Upper lobe of right lung (tissue), 1 donor: ENCODE measurements at regions not wholly inside any gene's neighbourhood (a gene's known extent, or its start where the extent isn't known, plus 50 kb on each side); places are given as distances from the start of the nearest gene placed in this dataset.

Source experiments
- ATAC-seq: fragments of 200-7000 bp; cut with Tn5 transposase; one replicate; pipeline ENCODE4 v1.9.1; 2020; ENCODE audit warnings: mild to moderate bottlenecking, moderate library complexity
- DNase-seq: peaks from one replicate; pipeline ENCODE4 v3.0.0-alpha.2; 2020
- H3K27ac ChIP-seq: fragments of 200-600 bp; one replicate; pipeline ENCODE4 v1.8.0; 2022
- H3K27me3 ChIP-seq: fragments of 200-600 bp; one replicate; pipeline ENCODE4 v1.8.0; 2022; ENCODE audit warnings: mild to moderate bottlenecking
- H3K36me3 ChIP-seq: fragments of 200-600 bp; one replicate; pipeline ENCODE4 v1.8.0; 2022
- H3K4me1 ChIP-seq: fragments of 200-600 bp; one replicate; pipeline ENCODE4 v1.8.0; 2022
- H3K4me3 ChIP-seq: fragments of 200-600 bp; one replicate; pipeline ENCODE4 v1.8.0; 2022; ENCODE audit warnings: mild to moderate bottlenecking
- H3K9me3 ChIP-seq: fragments of 200-600 bp; one replicate; pipeline ENCODE4 v1.8.0; 2022
- CTCF ChIP-seq: fragments of 200-600 bp; IDR thresholded peaks from one replicate; pipeline ENCODE4 v1.8.0; 2022; ENCODE audit warnings: antibody characterized with exemption
- intact Hi-C: fragments of 100-400 bp; cut with DNase I; formaldehyde crosslinking; loops from one replicate; pipeline ENCODE4 v1.11.0; 2022
- donor health status: DM: no; HTN: yes; CAD: no; lungs with severe emphysema.

- H3K36me3 ChIP-seq = no peaks in the 10 kb centered on the region
- intact Hi-C loops = no loop called here
- no peak overlapping the region for H3K27ac ChIP-seq
- no peaks in the 10 kb centered on the region for H3K27me3 ChIP-seq
- ATAC-seq (no peak), DNase-seq (no peak)
- TF ChIP-seq CTCF = no peak
- H3K4me3 ChIP-seq = no peak overlapping the region
- no peaks in the 10 kb centered on the region for H3K9me3 ChIP-seq
- H3K4me1 ChIP-seq = no peaks in the 10 kb centered on the region
Measured at GRCh38 chr20:21804802-21805201, 99.3 kb downstream of the PAX1 start.

- Histone ChIP-seq H3K4me3 (no peak overlapping the region), H3K9me3 (no peaks in the 10 kb centered on the region), H3K27ac (no peak overlapping the region), H3K36me3 (no peaks in the 10 kb centered on the region), H3K27me3 (no peaks in the 10 kb centered on the region), H3K4me1 (no peaks in the 10 kb centered on the region)
- TF ChIP-seq CTCF = no peak
- intact Hi-C loops = no loop called here
- ATAC-seq = no peak
- no peak for DNase-seq
Measured at GRCh38 chr20:21801193-21801592, 95.7 kb downstream of the PAX1 start.

- H3K36me3 ChIP-seq = no peaks in the 10 kb centered on the region
- no peak for ATAC-seq
- DNase-seq = no peak
- no peak overlapping the region for H3K4me3 ChIP-seq
- H3K27me3 ChIP-seq = no peaks in the 10 kb centered on the region
- H3K9me3 ChIP-seq = no peaks in the 10 kb centered on the region
- intact Hi-C loops = no loop called here
- no peak for TF ChIP-seq CTCF
- H3K4me1 ChIP-seq = no peaks in the 10 kb centered on the region
- no peak overlapping the region for H3K27ac ChIP-seq
Measured at GRCh38 chr20:21798384-21798783, 92.9 kb downstream of the PAX1 start.

GRCh38 chr20:21796059-21796458, 90.6 kb downstream of the PAX1 start:
- TF ChIP-seq CTCF = no peak
- intact Hi-C loops = no loop called here
- no peaks in the 10 kb centered on the region for H3K4me1 ChIP-seq
- ATAC-seq = no peak
- H3K4me3 ChIP-seq = no peak overlapping the region
- no peaks in the 10 kb centered on the region for H3K27me3 ChIP-seq
- no peak for DNase-seq
- H3K9me3 ChIP-seq = no peaks in the 10 kb centered on the region
- no peak overlapping the region for H3K27ac ChIP-seq
- no peaks in the 10 kb centered on the region for H3K36me3 ChIP-seq

GRCh38 chr20:21788082-21788481, 82.6 kb downstream of the PAX1 start:
- H3K4me1 ChIP-seq = no peaks in the 10 kb centered on the region
- intact Hi-C loops = no loop called here
- H3K36me3 ChIP-seq = no peaks in the 10 kb centered on the region
- DNase-seq = no peak
- no peaks in the 10 kb centered on the region for H3K9me3 ChIP-seq
- no peak overlapping the region for H3K4me3 ChIP-seq
- no peak overlapping the region for H3K27ac ChIP-seq
- no peak for ATAC-seq
- no peak for TF ChIP-seq CTCF
- no peaks in the 10 kb centered on the region for H3K27me3 ChIP-seq

GRCh38 chr20:21781446-21782075, 76.1 kb downstream of the PAX1 start:
- TF ChIP-seq CTCF = no peak

More at GRCh38 chr20:21781446-21782075, 76.1 kb downstream of the PAX1 start:
- intact Hi-C loops = no loop called here
- H3K36me3 ChIP-seq = no peaks in the 10 kb centered on the region
- ATAC-seq (no peak), DNase-seq (no peak)
- H3K9me3 ChIP-seq = no peaks in the 10 kb centered on the region
- no peak overlapping the region for H3K27ac ChIP-seq
- no peaks in the 10 kb centered on the region for H3K4me1 ChIP-seq
- H3K4me3 ChIP-seq = no peak overlapping the region
- H3K27me3 ChIP-seq = no peaks in the 10 kb centered on the region
